GM13976 (cell line): ENCODE measurements at regions not wholly inside any gene's neighbourhood (a gene's known extent, or its start where the extent isn't known, plus 50 kb on each side); places are given as distances from the start of the nearest gene placed in this dataset.

Experiments used
- DNase-seq: peaks from one replicate; pipeline ENCODE4 v3.0.0; 2012; ENCODE audit warnings: low spot score
- CTCF ChIP-seq: IDR thresholded peaks from 2 replicates; pipeline ENCODE4 v1.5.1; 2012; ENCODE audit warnings: borderline replicate concordance, mild to moderate bottlenecking; ENCODE audit not compliant: insufficient read depth; ENCODE audit errors: extremely low read depth, missing control alignments, control extremely low read depth
- in situ Hi-C: fragments of 300-500 bp; cut with MboI; formaldehyde crosslinking; loops from one replicate; pipeline ENCODE4 v1.12.0; 2022; ENCODE audit warnings: low sequenced_read_pairs, mixed read lengths, inconsistent platforms; ENCODE audit not compliant: unreplicated experiment

- DNase-seq: no peak
- TF ChIP-seq CTCF: no peak
- in situ Hi-C loops: no loop called here
These were observed 75.5 kb downstream of the TSPAN17 start for GRCh38 chr5:176722757-176723156.

GRCh38 chr5:176723440-176723839 is 76.2 kb downstream of the TSPAN17 start:
- no peak for DNase-seq
- TF ChIP-seq CTCF: no peak
- in situ Hi-C loops: no loop called here

DNA sequence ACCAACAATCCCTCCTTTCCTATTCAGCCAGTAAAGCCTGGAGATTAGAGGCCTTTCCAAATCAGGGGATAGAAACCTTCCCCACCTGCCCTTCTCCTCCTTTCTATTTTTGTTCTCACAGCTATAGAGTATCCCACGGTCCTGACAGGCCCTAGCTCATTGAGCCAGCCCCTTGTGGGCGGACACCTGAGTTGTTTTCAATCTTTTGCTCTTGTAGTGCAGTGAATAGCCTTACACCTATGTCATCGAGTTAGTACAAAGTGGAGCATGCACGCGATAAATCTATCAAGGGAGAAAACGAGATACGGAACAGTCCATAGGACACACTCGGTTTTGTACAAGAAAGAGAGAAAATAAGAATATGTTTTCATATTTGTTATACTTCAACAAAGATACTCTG is 77.2 kb downstream of the TSPAN17 start:
- no peak for TF ChIP-seq CTCF
- DNase-seq: no peak
- in situ Hi-C loops: no loop called here

DNA sequence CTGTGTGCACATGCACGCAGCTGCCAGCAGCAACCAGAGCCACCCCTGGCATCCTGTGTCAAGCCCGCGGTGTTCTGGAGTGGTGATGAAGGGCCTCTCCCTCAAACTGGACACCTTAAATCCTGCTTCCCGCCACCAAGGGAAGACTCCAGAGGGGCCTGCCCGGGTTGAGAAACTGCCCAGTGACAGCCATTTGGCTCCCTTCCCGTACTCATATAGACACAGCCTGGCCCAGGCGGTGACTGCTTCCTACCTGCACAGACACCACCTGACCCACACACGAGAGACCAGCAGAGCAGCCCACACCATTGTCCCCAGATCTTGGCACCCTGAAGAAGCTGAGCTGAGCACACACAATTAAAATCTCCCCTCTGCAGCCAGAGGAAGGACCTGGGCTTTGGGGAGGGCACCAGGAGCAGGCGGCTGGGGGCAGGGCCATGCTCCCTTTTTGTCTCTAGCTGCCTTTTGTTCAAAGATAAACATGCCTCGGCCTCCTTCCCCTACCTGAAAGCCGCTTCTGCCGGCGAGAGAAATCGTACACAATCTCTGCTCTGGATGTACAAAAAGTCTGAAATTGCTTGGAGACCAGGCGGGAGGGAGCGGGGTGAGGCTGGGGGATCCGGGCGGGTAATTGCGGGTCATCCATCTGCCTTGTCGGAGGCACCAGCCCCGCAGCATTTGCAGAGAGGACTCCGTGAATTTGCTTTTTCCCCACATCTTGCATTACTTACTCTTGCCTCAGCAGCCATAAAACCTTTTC is 78.4 kb downstream of the TSPAN17 start:
- DNase-seq: no peak
- in situ Hi-C loops: no loop called here
- TF ChIP-seq CTCF: no peak

DNA sequence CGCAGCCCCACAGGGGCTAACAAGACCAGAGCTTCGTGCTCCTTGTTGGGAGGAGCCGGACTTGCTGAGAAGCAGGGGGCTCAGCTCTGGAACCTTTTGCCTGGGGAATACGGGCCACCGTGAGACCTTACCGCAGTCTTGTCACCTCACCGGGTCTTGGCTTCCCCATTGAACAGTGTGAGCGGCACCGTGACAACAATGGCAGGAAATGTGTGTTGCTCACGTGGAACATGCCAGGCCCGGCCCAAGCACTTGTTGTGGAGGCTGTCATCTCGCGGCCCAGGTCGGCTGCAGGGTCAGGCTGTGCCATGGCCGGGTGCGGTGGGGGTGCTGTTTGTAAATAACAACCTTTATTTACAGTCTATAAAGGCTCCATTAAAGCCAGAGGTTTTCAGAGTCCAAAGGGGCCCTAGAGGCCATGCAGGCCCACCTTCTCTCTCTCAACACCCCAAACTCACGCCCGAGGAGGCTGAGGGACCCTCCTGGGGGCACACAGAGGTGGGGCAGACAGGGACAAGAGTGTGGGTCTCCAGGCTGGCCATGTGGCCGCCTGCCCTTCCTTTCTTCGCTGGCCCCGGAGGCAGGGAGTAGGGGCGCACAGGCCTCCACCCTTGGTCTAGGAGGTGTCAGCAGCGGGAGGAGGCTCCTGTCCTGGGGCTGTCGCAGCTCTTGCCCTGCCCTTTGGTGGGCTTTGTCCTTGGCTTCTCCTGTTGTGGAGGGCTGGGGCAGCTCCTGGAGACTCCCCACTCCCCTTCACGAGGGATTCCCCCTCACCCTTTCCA is 79.7 kb downstream of the TSPAN17 start:
- TF ChIP-seq CTCF: no peak
- DNase-seq: no peak
- in situ Hi-C loops: no loop called here

DNA sequence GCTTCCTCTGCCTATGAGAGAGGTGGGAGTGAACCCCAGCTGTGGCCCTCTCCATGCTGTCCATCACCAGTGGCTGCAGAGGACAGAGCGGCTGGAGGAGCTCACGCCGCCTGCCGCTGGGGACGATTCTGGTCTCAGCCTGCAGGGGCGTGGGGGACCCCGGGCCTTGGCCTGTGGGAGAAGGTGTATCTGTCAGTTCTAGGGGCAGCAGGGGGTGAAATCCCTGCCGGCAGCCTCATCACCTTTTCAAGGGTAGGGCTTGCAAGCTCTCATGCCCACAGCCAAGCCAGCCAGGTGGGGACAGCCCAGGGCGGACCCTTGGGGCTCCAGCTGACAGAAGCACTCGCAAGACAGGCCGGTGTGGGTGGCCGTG is 80.2 kb downstream of the TSPAN17 start:
- no peak for DNase-seq
- in situ Hi-C loops: no loop called here
- TF ChIP-seq CTCF: no peak
